NCI-H146 treated with DMSO at 0.1 percent for 48 hours (cell line): ENCODE measurements at regions not wholly inside any gene's neighbourhood (a gene's known extent, or its start where the extent isn't known, plus 50 kb on each side); places are given as distances from the start of the nearest gene placed in this dataset.
"Not testable (repeated sequence)": the region's sequence is repeated elsewhere in the genome, so short reads cannot be mapped to it uniquely, and the experiment has no call there.

Experiments
- DNase-seq: peaks from one replicate; lab custom pipeline; 2025; ENCODE audit not compliant: unreplicated experiment; lab: John Stamatoyannopoulos, UW

GRCh38 chr5:4013106-4013898 lies 417.7 kb downstream of the IRX1 start:
- DNase-seq, result no peak

- DNase-seq, result no peak
Observed at GRCh38 chr5:4015709-4016108, 420.1 kb downstream of the IRX1 start.

GRCh38 chr5:4017076-4017803 lies 421.6 kb downstream of the IRX1 start:
- no peak for DNase-seq

GRCh38 chr5:4018007-4018406 lies 422.4 kb downstream of the IRX1 start:
- DNase-seq, result no peak

- DNase-seq, result no peak
Observed at GRCh38 chr5:4019009-4019769, 423.6 kb downstream of the IRX1 start.

- DNase-seq, result no peak
Observed at GRCh38 chr5:4019841-4020240, 424.2 kb downstream of the IRX1 start.

- no peak for DNase-seq
Observed at GRCh38 chr5:4020400-4020799, 424.8 kb downstream of the IRX1 start.

GRCh38 chr5:4022056-4022670 lies 426.5 kb downstream of the IRX1 start:
- no peak for DNase-seq

- no peak for DNase-seq
Observed at GRCh38 chr5:4023091-4023752, 427.6 kb downstream of the IRX1 start.

GRCh38 chr5:4023753-4024335 lies 428.2 kb downstream of the IRX1 start:
- DNase-seq, result no peak

- no peak for DNase-seq
Observed at GRCh38 chr5:4027088-4027734, 431.6 kb downstream of the IRX1 start.

- DNase-seq, result no peak
Observed at GRCh38 chr5:4028384-4028783, 432.8 kb downstream of the IRX1 start.

- not testable (repeated sequence) for DNase-seq
Observed at GRCh38 chr5:4033546-4033945, 437.9 kb downstream of the IRX1 start.

- DNase-seq, result no peak
Observed at GRCh38 chr5:4036861-4037260, 441.2 kb downstream of the IRX1 start.

- no peak for DNase-seq
Observed at GRCh38 chr5:4038994-4039393, 443.4 kb downstream of the IRX1 start.

- DNase-seq, result no peak
Observed at GRCh38 chr5:4042311-4042710, 446.7 kb downstream of the IRX1 start.

- DNase-seq, result no peak
Observed at GRCh38 chr5:4043135-4043534, 447.5 kb downstream of the IRX1 start.

GRCh38 chr5:4044881-4045280 lies 449.2 kb downstream of the IRX1 start:
- DNase-seq, result no peak

GRCh38 chr5:4048398-4048797 lies 452.8 kb downstream of the IRX1 start:
- DNase-seq, result no peak

- DNase-seq, result no peak
Observed at GRCh38 chr5:4050203-4050602, 454.6 kb downstream of the IRX1 start.
